ENCODE measurements at regions not wholly inside any gene's neighbourhood (a gene's known extent, or its start where the extent isn't known, plus 50 kb on each side); places are given as distances from the start of the nearest gene placed in this dataset.

DNA sequence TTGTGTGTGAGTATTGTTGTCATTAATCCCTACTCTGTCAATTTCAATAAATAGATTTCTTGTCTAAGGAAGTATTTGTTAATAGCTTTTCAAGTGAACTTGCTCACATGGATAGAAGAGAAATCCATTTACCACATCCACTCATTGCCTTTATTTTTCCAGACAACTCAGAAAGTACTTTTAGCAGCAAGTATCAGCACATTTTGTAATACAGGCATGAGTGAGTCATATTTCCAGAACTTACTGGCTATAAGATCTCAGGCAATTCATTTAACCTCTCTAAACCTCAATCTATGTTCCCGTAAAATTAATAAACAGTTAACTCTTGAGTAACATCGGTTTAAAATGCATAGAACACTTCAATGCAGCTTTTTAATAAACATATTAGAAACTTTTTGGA lies 317.9 kb upstream of the PCDH7 start:
- H3K27ac ChIP-seq = no peak overlapping the region
- ATAC-seq = no peak
- no peaks in the 10 kb centered on the region for H3K36me3 ChIP-seq
- DNase-seq = no peak
- no peaks in the 10 kb centered on the region for H3K27me3 ChIP-seq
- H3K4me3 ChIP-seq = no peak overlapping the region
- H3K4me1 ChIP-seq = no peaks in the 10 kb centered on the region
- intact Hi-C loops (cut with DNase I; ENCODE audit: low total_unique reads) = no loop called here
- H3K9me3 ChIP-seq = no peaks in the 10 kb centered on the region
- in situ Hi-C loops (cut with MboI; ENCODE audit: low sequenced_read_pairs in 4 of 4) = no loop called here
- no peak for TF ChIP-seq POLR2A (IDR thresholded peaks at IDR 0.05)
- TF ChIP-seq, protein P1, sequence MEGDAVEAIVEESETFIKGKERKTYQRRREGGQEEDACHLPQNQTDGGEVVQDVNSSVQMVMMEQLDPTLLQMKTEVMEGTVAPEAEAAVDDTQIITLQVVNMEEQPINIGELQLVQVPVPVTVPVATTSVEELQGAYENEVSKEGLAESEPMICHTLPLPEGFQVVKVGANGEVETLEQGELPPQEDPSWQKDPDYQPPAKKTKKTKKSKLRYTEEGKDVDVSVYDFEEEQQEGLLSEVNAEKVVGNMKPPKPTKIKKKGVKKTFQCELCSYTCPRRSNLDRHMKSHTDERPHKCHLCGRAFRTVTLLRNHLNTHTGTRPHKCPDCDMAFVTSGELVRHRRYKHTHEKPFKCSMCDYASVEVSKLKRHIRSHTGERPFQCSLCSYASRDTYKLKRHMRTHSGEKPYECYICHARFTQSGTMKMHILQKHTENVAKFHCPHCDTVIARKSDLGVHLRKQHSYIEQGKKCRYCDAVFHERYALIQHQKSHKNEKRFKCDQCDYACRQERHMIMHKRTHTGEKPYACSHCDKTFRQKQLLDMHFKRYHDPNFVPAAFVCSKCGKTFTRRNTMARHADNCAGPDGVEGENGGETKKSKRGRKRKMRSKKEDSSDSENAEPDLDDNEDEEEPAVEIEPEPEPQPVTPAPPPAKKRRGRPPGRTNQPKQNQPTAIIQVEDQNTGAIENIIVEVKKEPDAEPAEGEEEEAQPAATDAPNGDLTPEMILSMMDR (IDR thresholded peaks at IDR 0.05 in 4 of 5, conservative IDR thresholded peaks at IDR 0.05 in 1 of 5) = no peak

DNA sequence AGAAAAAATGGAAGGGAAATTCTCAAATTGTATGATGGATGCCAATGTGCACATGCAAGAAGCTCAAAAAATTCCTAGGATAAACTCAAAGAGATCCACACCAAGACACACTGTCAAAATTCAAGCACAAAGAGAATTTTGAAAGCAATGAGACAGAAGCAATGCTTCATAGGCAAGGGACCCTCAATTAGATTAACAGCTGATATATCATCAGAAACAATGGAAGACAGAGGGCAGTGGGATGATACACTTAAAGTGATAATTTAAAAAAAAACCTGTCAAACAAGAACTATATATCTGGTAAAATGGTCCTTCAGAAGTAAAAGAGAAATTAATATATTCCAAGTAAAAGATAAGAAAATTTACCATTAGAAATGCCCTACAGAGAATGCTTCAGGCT lies 306.3 kb upstream of the PCDH7 start:
- no peaks in the 10 kb centered on the region for H3K36me3 ChIP-seq
- H3K27ac ChIP-seq = no peak overlapping the region
- ATAC-seq (no peak), DNase-seq (no peak)
- H3K4me1 ChIP-seq = no peaks in the 10 kb centered on the region
- H3K27me3 ChIP-seq = no peaks in the 10 kb centered on the region
- no peak overlapping the region for H3K4me3 ChIP-seq
- no peak for TF ChIP-seq POLR2A (IDR thresholded peaks at IDR 0.05)
- TF ChIP-seq, protein P1 (IDR thresholded peaks at IDR 0.05 in 4 of 5, conservative IDR thresholded peaks at IDR 0.05 in 1 of 5) = no peak
- in situ Hi-C loops (cut with MboI; ENCODE audit: low sequenced_read_pairs in 4 of 4) = no loop called here
- no peaks in the 10 kb centered on the region for H3K9me3 ChIP-seq
- intact Hi-C loops (cut with DNase I; ENCODE audit: low total_unique reads) = no loop called here

DNA sequence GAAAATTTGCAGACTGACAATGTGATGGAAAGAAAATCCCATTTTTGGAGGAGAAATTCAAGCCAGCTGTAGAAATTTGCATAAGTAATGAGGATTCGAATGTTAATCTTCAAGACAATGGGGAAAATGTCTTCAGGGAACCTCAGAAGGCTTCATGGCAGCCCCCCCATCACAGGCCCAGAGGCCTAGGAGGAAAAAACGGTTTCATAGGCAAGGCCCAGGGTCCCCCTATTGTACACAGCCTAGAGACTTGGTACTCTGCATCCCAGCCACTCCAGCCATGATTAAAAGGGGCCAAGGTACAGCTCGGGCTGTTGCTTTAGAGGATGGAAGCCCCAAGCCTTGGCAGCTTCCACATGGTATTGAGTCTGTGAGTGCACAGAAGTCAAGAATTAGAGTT lies 303.6 kb upstream of the PCDH7 start:
- in situ Hi-C loops (cut with MboI; ENCODE audit: low sequenced_read_pairs in 4 of 4) (no loop called here), intact Hi-C loops (cut with DNase I; ENCODE audit: low total_unique reads) (no loop called here)
- H3K9me3 ChIP-seq = no peaks in the 10 kb centered on the region
- ATAC-seq = no peak
- no peaks in the 10 kb centered on the region for H3K36me3 ChIP-seq
- H3K4me3 ChIP-seq = no peak overlapping the region
- no peaks in the 10 kb centered on the region for H3K27me3 ChIP-seq
- no peaks in the 10 kb centered on the region for H3K4me1 ChIP-seq
- H3K27ac ChIP-seq = no peak overlapping the region
- TF ChIP-seq, protein P1 (IDR thresholded peaks at IDR 0.05 in 4 of 5, conservative IDR thresholded peaks at IDR 0.05 in 1 of 5) = no peak
- TF ChIP-seq POLR2A (IDR thresholded peaks at IDR 0.05) = no peak
- DNase-seq = no peak

DNA sequence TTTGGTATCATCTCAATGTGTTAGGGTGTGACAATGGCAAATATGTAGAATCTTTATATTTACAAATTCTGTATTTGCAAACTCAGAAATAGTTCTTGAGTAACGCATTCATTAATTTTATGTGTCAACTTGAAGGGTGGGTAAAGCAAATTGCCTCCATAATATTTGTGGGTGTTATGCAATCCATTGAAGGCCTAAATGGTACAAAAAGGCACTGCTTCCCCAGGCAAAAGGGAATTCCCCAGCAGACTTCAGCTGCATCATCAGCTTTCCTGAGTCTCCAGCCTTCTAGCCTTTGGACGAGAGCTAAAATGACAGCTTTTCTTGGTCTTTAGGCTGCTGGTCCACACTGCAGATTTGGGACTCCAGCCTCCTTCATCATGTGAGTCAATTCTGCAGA lies 292.2 kb upstream of the PCDH7 start:
- Histone ChIP-seq H3K9me3 (no peaks in the 10 kb centered on the region), H3K27me3 (no peaks in the 10 kb centered on the region), H3K36me3 (no peaks in the 10 kb centered on the region), H3K27ac (no peak overlapping the region), H3K4me1 (no peaks in the 10 kb centered on the region), H3K4me3 (no peak overlapping the region)
- DNase-seq = no peak
- intact Hi-C loops (cut with DNase I; ENCODE audit: low total_unique reads) = no loop called here
- ATAC-seq = no peak
- in situ Hi-C loops (cut with MboI; ENCODE audit: low sequenced_read_pairs in 4 of 4) = no loop called here
- TF ChIP-seq, protein P1 (IDR thresholded peaks at IDR 0.05 in 4 of 5, conservative IDR thresholded peaks at IDR 0.05 in 1 of 5) = no peak
- TF ChIP-seq POLR2A (IDR thresholded peaks at IDR 0.05) = no peak
